Renal cortical epithelial cell (primary cell): ENCODE measurements at regions not wholly inside any gene's neighbourhood (a gene's known extent, or its start where the extent isn't known, plus 50 kb on each side); places are given as distances from the start of the nearest gene placed in this dataset.

Source experiments
- DNase-seq: peaks from one replicate; pipeline ENCODE4 v3.0.0-alpha.2; 2011; ENCODE audit warnings: low read depth

- no peak for DNase-seq
These were observed 356.9 kb downstream of the RAB28 start for GRCh38 chr4:13126976-13127910.

- no peak for DNase-seq
These were observed 365.5 kb downstream of the RAB28 start for GRCh38 chr4:13118633-13119032.

- no peak for DNase-seq
These were observed 367.0 kb downstream of the RAB28 start for GRCh38 chr4:13117185-13117584.

GRCh38 chr4:13112030-13112429, 372.1 kb downstream of the RAB28 start:
- DNase-seq, result no peak

- DNase-seq, result no peak
These were observed 374.6 kb downstream of the RAB28 start for GRCh38 chr4:13109536-13109935.

- no peak for DNase-seq
These were observed 376.0 kb downstream of the RAB28 start for GRCh38 chr4:13108096-13108495.

- no peak for DNase-seq
These were observed 380.6 kb downstream of the RAB28 start for GRCh38 chr4:13103382-13104015.

GRCh38 chr4:13102092-13102742, 381.9 kb downstream of the RAB28 start:
- no peak for DNase-seq

- no peak for DNase-seq
These were observed 386.2 kb downstream of the RAB28 start for GRCh38 chr4:13097971-13098370.

- no peak for DNase-seq
These were observed 388.4 kb downstream of the RAB28 start for GRCh38 chr4:13095722-13096121.

GRCh38 chr4:13093170-13093569, 391.0 kb downstream of the RAB28 start:
- no peak for DNase-seq

GRCh38 chr4:13092702-13093101, 391.4 kb downstream of the RAB28 start:
- no peak for DNase-seq

GRCh38 chr4:13089659-13089998, 394.5 kb downstream of the RAB28 start:
- no peak for DNase-seq

GRCh38 chr4:13088726-13089658, 395.1 kb downstream of the RAB28 start:
- DNase-seq, result no peak

GRCh38 chr4:13087041-13087440, 397.1 kb downstream of the RAB28 start:
- no peak for DNase-seq

- no peak for DNase-seq
These were observed 399.9 kb downstream of the RAB28 start for GRCh38 chr4:13084210-13084609.

GRCh38 chr4:13081830-13082229, 402.3 kb downstream of the RAB28 start:
- no peak for DNase-seq

- no peak for DNase-seq
These were observed 417.1 kb downstream of the RAB28 start for GRCh38 chr4:13067077-13067476.

GRCh38 chr4:13059019-13059418, 425.1 kb downstream of the RAB28 start:
- DNase-seq, result no peak

GRCh38 chr4:13056630-13057189, 427.4 kb downstream of the RAB28 start:
- no peak for DNase-seq

- peak; percentile 19 for DNase-seq
These were observed 429.6 kb downstream of the RAB28 start for GRCh38 chr4:13054420-13054970.
